Left ventricle myocardium inferior (tissue), 1 donor: ENCODE measurements at regions not wholly inside any gene's neighbourhood (a gene's known extent, or its start where the extent isn't known, plus 50 kb on each side); places are given as distances from the start of the nearest gene placed in this dataset.

Experiments used
- DNase-seq: peaks from one replicate; pipeline ENCODE4 v3.0.0-alpha.2; 2020
- H3K27ac ChIP-seq: fragments of 200-600 bp; replicated peaks from 2 replicates; pipeline ENCODE4 v1.8.0; 2021
- H3K27me3 ChIP-seq: fragments of 200-600 bp; 2 replicates; pipeline ENCODE4 v1.8.0; 2021; ENCODE audit warnings: low read depth
- H3K36me3 ChIP-seq: fragments of 200-600 bp; 2 replicates; pipeline ENCODE4 v1.8.0; 2021
- H3K4me1 ChIP-seq: fragments of 200-600 bp; 2 replicates; pipeline ENCODE4 v1.8.0; 2021
- H3K4me3 ChIP-seq: fragments of 200-600 bp; 2 replicates; pipeline ENCODE4 v1.8.0; 2021; ENCODE audit warnings: mild to moderate bottlenecking, moderate library complexity
- H3K9me3 ChIP-seq: fragments of 200-600 bp; replicated peaks from 2 replicates; pipeline ENCODE4 v1.8.0; 2021
- CTCF ChIP-seq: fragments of 200-600 bp; IDR thresholded peaks from 2 replicates; pipeline ENCODE4 v1.8.0; 2021; ENCODE audit warnings: antibody characterized with exemption, mild to moderate bottlenecking, borderline replicate concordance
- intact Hi-C: fragments of 100-400 bp; cut with micrococcal nuclease; formaldehyde crosslinking; loops from one replicate; pipeline ENCODE4 v1.11.0; 2022
- donor health status: DM: no; HTN: yes; CAD: no; lungs with severe emphysema.

DNA sequence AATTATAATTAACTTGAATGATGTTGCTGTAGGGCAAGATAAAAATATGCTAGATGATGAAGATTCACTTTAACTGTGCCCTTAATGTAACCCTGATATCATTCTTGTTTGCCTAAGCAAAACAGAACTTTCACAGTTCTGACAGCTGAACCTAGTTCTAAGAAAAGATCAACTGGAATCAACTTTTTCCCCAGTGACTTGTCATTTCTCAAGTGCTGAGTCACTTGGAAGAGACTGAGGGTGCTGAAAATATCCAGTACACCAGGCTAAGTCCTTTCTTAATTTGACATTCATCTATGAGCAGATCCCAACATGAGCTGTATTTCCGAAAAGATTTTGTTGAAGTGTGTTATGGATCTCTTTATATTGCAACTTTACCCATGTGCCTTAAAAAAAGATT lies 140.4 kb downstream of the MID1IP1 start:
- TF ChIP-seq CTCF = no peak
- no peaks in the 10 kb centered on the region for H3K27me3 ChIP-seq
- intact Hi-C loops = no loop called here
- H3K27ac ChIP-seq = peak overlapping the region; percentile 64
- no peak for DNase-seq
- H3K36me3 ChIP-seq = no peaks in the 10 kb centered on the region
- peaks cover 5% of the 10 kb centered on the region for H3K4me1 ChIP-seq
- H3K4me3 ChIP-seq = no peak overlapping the region
- H3K9me3 ChIP-seq = peaks cover 16% of the 10 kb centered on the region

GRCh38 chrX:38943120-38943519 lies 141.9 kb downstream of the MID1IP1 start:
- Histone ChIP-seq H3K27ac (no peak overlapping the region), H3K9me3 (peaks cover 16% of the 10 kb centered on the region)
- intact Hi-C loops = no loop called here

DNA sequence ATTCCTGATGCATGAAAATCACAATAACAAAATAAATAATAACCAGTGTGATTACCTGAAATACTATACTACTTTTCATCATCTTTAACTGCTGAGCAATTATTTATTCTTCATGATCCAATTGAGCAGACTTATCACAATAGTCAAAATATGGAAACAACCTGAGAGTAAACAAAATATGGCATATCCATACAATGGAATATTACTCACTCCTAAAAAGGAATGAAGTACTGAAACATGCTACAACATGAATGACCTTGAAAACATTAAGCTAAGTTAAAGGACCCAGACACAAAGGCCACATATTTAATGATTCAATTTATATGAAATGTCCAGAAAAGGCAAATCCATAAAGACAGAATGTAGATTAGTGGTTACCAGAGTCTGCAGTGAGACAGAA lies 146.8 kb downstream of the MID1IP1 start:
- Histone ChIP-seq H3K4me1 (no peaks in the 10 kb centered on the region), H3K4me3 (no peak overlapping the region), H3K9me3 (peaks cover 12% of the 10 kb centered on the region), H3K27ac (no peak overlapping the region), H3K36me3 (no peaks in the 10 kb centered on the region), H3K27me3 (no peaks in the 10 kb centered on the region)
- no peak for TF ChIP-seq CTCF
- no peak for DNase-seq
- intact Hi-C loops = no loop called here

More at GRCh38 chrX:38943120-38943519, 141.9 kb downstream of the MID1IP1 start:
- peaks cover 5% of the 10 kb centered on the region for H3K4me1 ChIP-seq
- no peak overlapping the region for H3K4me3 ChIP-seq
- no peaks in the 10 kb centered on the region for H3K27me3 ChIP-seq
- H3K36me3 ChIP-seq = no peaks in the 10 kb centered on the region
- no peak for TF ChIP-seq CTCF
- DNase-seq = no peak

- no peak overlapping the region for H3K27ac ChIP-seq
- no peaks in the 10 kb centered on the region for H3K9me3 ChIP-seq
- no peaks in the 10 kb centered on the region for H3K27me3 ChIP-seq
- no peaks in the 10 kb centered on the region for H3K36me3 ChIP-seq
- intact Hi-C loops = no loop called here
- DNase-seq = no peak
- no peak for TF ChIP-seq CTCF
- no peak overlapping the region for H3K4me3 ChIP-seq
- peaks cover 5% of the 10 kb centered on the region for H3K4me1 ChIP-seq
These were observed 153.3 kb downstream of the MID1IP1 start for GRCh38 chrX:38954520-38954919.

GRCh38 chrX:38959736-38960135 lies 158.5 kb downstream of the MID1IP1 start:
- Histone ChIP-seq H3K4me3 (no peak overlapping the region), H3K4me1 (peaks cover 8% of the 10 kb centered on the region), H3K9me3 (no peaks in the 10 kb centered on the region), H3K27ac (peak overlapping the region; percentile 60), H3K27me3 (no peaks in the 10 kb centered on the region), H3K36me3 (no peaks in the 10 kb centered on the region)
- intact Hi-C loops = no loop called here
- DNase-seq = no peak
- TF ChIP-seq CTCF = no peak

GRCh38 chrX:38960137-38960536 lies 158.9 kb downstream of the MID1IP1 start:
- Histone ChIP-seq H3K4me1 (peaks cover 8% of the 10 kb centered on the region), H3K36me3 (no peaks in the 10 kb centered on the region), H3K27me3 (no peaks in the 10 kb centered on the region), H3K9me3 (no peaks in the 10 kb centered on the region), H3K27ac (peak overlapping the region; percentile 60), H3K4me3 (no peak overlapping the region)
- TF ChIP-seq CTCF = no peak
- intact Hi-C loops = no loop called here
- DNase-seq = no peak
